Astrocyte (in vitro differentiated cells and primary cell): ENCODE measurements at regions not wholly inside any gene's neighbourhood (a gene's known extent, or its start where the extent isn't known, plus 50 kb on each side); places are given as distances from the start of the nearest gene placed in this dataset.

ENCODE experiments used
- CTCF ChIP-seq: IDR thresholded peaks from 2 replicates; pipeline ENCODE4 v1.5.1; 2011; ENCODE audit warnings: low read depth, mild to moderate bottlenecking, inconsistent platforms, low read length, moderate library complexity; ENCODE audit not compliant: insufficient read depth
- EZH2 ChIP-seq: IDR thresholded peaks from 2 replicates; pipeline ENCODE4 v1.6.1; 2012; ENCODE audit warnings: mild to moderate bottlenecking, low read length, inconsistent platforms; ENCODE audit not compliant: insufficient read depth

DNA sequence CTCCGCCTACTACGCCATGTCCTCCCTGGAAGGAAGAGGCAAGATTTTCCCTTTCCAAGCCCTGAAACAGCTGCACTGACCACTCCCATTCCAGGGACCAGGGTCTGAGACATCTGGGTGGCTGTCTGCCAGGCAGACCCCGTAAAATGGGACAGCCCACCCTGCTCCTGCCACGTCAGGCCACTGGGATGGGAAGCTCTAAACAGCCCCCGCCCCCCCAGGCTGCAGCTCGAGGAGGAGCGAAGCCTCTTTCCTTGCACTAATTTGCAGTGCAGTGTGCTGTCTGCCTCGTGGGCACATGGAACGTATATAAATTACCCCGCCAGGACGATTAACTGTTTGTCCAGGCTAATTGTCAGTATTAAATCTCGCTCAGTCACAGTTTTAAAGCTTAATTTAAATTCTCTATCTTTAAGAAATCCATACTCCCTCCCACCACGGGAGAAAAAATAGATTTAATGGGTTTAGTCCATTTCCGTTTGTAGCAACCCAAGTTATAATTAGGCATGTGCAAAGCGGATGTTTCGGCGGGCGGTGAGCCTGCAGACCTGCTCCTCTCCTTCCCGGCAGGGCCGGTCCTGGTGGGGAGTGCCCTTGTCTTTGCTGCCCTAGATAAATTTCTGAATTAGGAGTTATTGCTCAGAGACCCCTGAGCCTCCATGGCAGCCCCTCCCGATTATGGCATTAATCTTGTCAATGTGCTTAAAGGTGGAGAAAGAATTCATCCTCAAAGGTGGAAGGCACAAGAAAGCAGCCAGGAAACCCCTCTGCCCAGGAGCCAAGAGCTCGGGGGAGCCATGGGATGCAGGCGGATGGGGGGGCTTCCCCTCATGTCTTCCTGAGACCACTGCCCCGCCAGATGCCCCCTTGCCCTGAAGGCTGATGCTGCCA lies 268.0 kb upstream of the TNRC6C start:
- TF ChIP-seq CTCF (no peak), EZH2 (no peak)
